Lung (tissue), 11 donors: ENCODE measurements at regions not wholly inside any gene's neighbourhood (a gene's known extent, or its start where the extent isn't known, plus 50 kb on each side); places are given as distances from the start of the nearest gene placed in this dataset.

ENCODE experiments used
- ATAC-seq: fragments of 200-7000 bp; cut with Tn5 transposase; one replicate; pipeline ENCODE4 v1.9.1; 2020; ENCODE audit warnings: moderate number of reproducible peaks; ENCODE audit not compliant: insufficient read depth, low FRiP score
- DNase-seq, 3 donors: peaks; one replicate each; pipeline ENCODE4 v3.0.0-alpha.2; 2013 to 2017
- H3K27ac ChIP-seq, 2 donors: one replicate each; pipeline ENCODE4 v1.5.1; 2013; ENCODE audit warnings: mild to moderate bottlenecking in 2 of 2, moderate library complexity in 2 of 2, control low read depth in 1 of 2, inconsistent platforms in 1 of 2, low read depth in 1 of 2, low read length in 1 of 2
- H3K27me3 ChIP-seq, 3 donors: one replicate each; pipeline ENCODE4 v1.5.1; 2013; ENCODE audit warnings: low read length in 2 of 3; ENCODE audit not compliant: control insufficient read depth in 3 of 3, insufficient read depth in 3 of 3
- H3K36me3 ChIP-seq, 4 donors: one replicate each; pipeline ENCODE4 v1.5.1; 2013; ENCODE audit warnings: low read length in 4 of 4, mild to moderate bottlenecking in 1 of 4, moderate library complexity in 1 of 4; ENCODE audit not compliant: control insufficient read depth in 4 of 4, insufficient read depth in 4 of 4
- H3K4me1 ChIP-seq, 5 donors: one replicate each; pipeline ENCODE4 v1.5.1; 2013; ENCODE audit warnings: low read length in 5 of 5, mild to moderate bottlenecking in 2 of 5, moderate library complexity in 1 of 5; ENCODE audit not compliant: control insufficient read depth in 5 of 5, insufficient read depth in 5 of 5
- H3K4me3 ChIP-seq: one replicate; pipeline ENCODE4 v1.5.1; 2013; ENCODE audit warnings: mild to moderate bottlenecking, control low read depth, moderate library complexity
- H3K9ac ChIP-seq, 2 donors: one replicate each; pipeline ENCODE4 v1.5.1; 2013; ENCODE audit warnings: low read length in 2 of 2, control low read depth in 1 of 2; ENCODE audit not compliant: insufficient read depth in 1 of 2
- H3K9me3 ChIP-seq, 4 donors: one replicate each; pipeline ENCODE4 v1.5.1; 2013; ENCODE audit warnings: low read length in 3 of 4, mild to moderate bottlenecking in 1 of 4, moderate library complexity in 1 of 4; ENCODE audit not compliant: control insufficient read depth in 4 of 4, insufficient read depth in 3 of 4
- CTCF ChIP-seq: IDR thresholded peaks from 2 replicates; pipeline ENCODE4 v1.5.1; 2012; ENCODE audit warnings: mild to moderate bottlenecking; ENCODE audit errors: control extremely low read depth, extremely low read depth
- WGBS, 2 donors: extraction: QIAGEN DNeasy Blood & Tissue Kit; methylation state at CpG; one replicate each; pipeline ENCODE4 v1.1.7; 2013; 5-methylcytosine and 5-hydroxymethylcytosine counted together
- donor health status: control.
- donor health status: control.
- donor health status: Bipolar disorder and iron deficiency.
- donor health status: healthy.
- donor health status: DM: yes; HTN: yes; CAD: no.

- whole genome bisulfite sequencing, 2 donors = 82 to 90% methylated on average over 1 of the region's 1 CpG
- Histone ChIP-seq H3K4me1 (peaks cover 0 to 10% (median 0%) of the 10 kb centered on the region in 5 donors), H3K27me3 (peaks cover 0 to 6% (median 0%) of the 10 kb centered on the region in 3 donors), H3K27ac (no peak overlapping the region), H3K9me3 (no peaks in the 10 kb centered on the region), H3K36me3 (no peaks in the 10 kb centered on the region), H3K4me3 (no peak overlapping the region), H3K9ac (no peak overlapping the region)
- no peak for DNase-seq
- TF ChIP-seq CTCF = no peak
- no peak for ATAC-seq
Measured at GRCh38 chr6:29999416-29999815, 57.1 kb downstream of the HLA-A start.

- no peak overlapping the region for H3K4me3 ChIP-seq
- no peak for TF ChIP-seq CTCF
- H3K9me3 ChIP-seq = no peaks in the 10 kb centered on the region
- ATAC-seq = no peak
- no peak for DNase-seq
- peaks cover 0 to 1% (median 0%) of the 10 kb centered on the region in 5 donors for H3K4me1 ChIP-seq
- peaks cover 0 to 14% (median 4%) of the 10 kb centered on the region in 3 donors for H3K27me3 ChIP-seq
- WGBS, 2 donors = 81 to 90% methylated on average over 9 of the region's 9 CpGs
- H3K36me3 ChIP-seq = no peaks in the 10 kb centered on the region
- H3K27ac ChIP-seq = no peak overlapping the region
- no peak overlapping the region for H3K9ac ChIP-seq
Measured at GRCh38 chr6:30000156-30000791, 57.9 kb downstream of the HLA-A start.

- WGBS, 2 donors = 65 to 77% methylated on average over 3 of the region's 3 CpGs
- peaks cover 0 to 40% (median 20%) of the 10 kb centered on the region in 3 donors for H3K27me3 ChIP-seq
- H3K27ac ChIP-seq = no peak overlapping the region
- H3K9me3 ChIP-seq = no peaks in the 10 kb centered on the region
- no peak overlapping the region for H3K4me3 ChIP-seq
- peaks cover 0 to 17% (median 3%) of the 10 kb centered on the region in 5 donors for H3K4me1 ChIP-seq
- DNase-seq = no peak
- no peaks in the 10 kb centered on the region for H3K36me3 ChIP-seq
- no peak overlapping the region for H3K9ac ChIP-seq
- ATAC-seq = no peak
- no peak for TF ChIP-seq CTCF
Measured at GRCh38 chr6:30002871-30003270, 58.2 kb upstream of the POLR1H start.

GRCh38 chr6:30005482-30005881 is 55.6 kb upstream of the POLR1H start:
- Histone ChIP-seq H3K4me1 (peaks cover 0 to 17% (median 3%) of the 10 kb centered on the region in 5 donors), H3K4me3 (no peak overlapping the region), H3K27ac (no peak overlapping the region), H3K27me3 (peaks cover 0 to 50% (median 32%) of the 10 kb centered on the region in 3 donors), H3K9ac (no peak overlapping the region), H3K36me3 (peaks cover 0 to 2% (median 0%) of the 10 kb centered on the region in 4 donors), H3K9me3 (no peaks in the 10 kb centered on the region)
- DNase-seq = no peak
- no peak for ATAC-seq
- no peak for TF ChIP-seq CTCF
- 80 to 95% methylated on average over 3 of the region's 3 CpGs for WGBS, 2 donors
